CD4-positive, alpha-beta memory T cell (primary cell): ENCODE measurements at regions not wholly inside any gene's neighbourhood (a gene's known extent, or its start where the extent isn't known, plus 50 kb on each side); places are given as distances from the start of the nearest gene placed in this dataset.
A peak's percentile ranks its signal among the peaks of the same experiment; 100 is the strongest.

Experiments
- CTCF ChIA-PET: fragments of 350-600 bp; sonication (Branson Sonifier 250); formaldehyde crosslinking; loops from one replicate; lab custom pipeline; 2021; ENCODE audit warnings: inconsistent platforms; ENCODE audit not compliant: partially characterized antibody; lab: Charles Lee
- POLR2A ChIA-PET: fragments of 350-600 bp; sonication (Branson Sonifier 250); formaldehyde crosslinking; loops from one replicate; lab custom pipeline; 2021; ENCODE audit not compliant: partially characterized antibody; lab: Charles Lee
- DNase-seq, 5 donors: peaks; one replicate each; pipeline versions ENCODE4 v3.0.0 to v3.0.0-alpha.2; 2020 to 2022; ENCODE audit warnings: mixed read lengths in 1 of 5
- H3K27ac ChIP-seq: one replicate; pipeline ENCODE4 v1.7.0; 2013; ENCODE audit warnings: low read depth, low read length
- H3K27me3 ChIP-seq: 2 replicates; pipeline ENCODE4 v1.7.0; 2013; ENCODE audit warnings: mild to moderate bottlenecking, low read length, moderate library complexity; ENCODE audit not compliant: insufficient read depth
- H3K36me3 ChIP-seq: 2 replicates; pipeline ENCODE4 v1.7.0; 2013; ENCODE audit warnings: mild to moderate bottlenecking, low read length, moderate library complexity; ENCODE audit not compliant: insufficient read depth
- H3K4me1 ChIP-seq: 2 replicates; pipeline ENCODE4 v1.7.0; 2013; ENCODE audit warnings: mild to moderate bottlenecking, low read length, moderate library complexity; ENCODE audit not compliant: insufficient read depth
- H3K4me3 ChIP-seq, 2 donors: one replicate each; pipeline ENCODE4 v1.7.0; 2013; ENCODE audit warnings: low read length in 2 of 2, mild to moderate bottlenecking in 1 of 2
- H3K9me3 ChIP-seq, 2 donors: one replicate each; pipeline ENCODE4 v1.7.0; 2013; ENCODE audit warnings: low read length in 2 of 2, control low read depth in 1 of 2; ENCODE audit not compliant: control insufficient read depth in 1 of 2
- H3K27ac Mint-ChIP-seq, 7 donors: one replicate each; pipeline ENCODE4 v1.8.0; 2020 to 2021; ENCODE audit warnings: mixed read lengths in 7 of 7, mild to moderate bottlenecking in 6 of 7, inconsistent platforms in 3 of 7, moderate library complexity in 3 of 7
- H3K27me3 Mint-ChIP-seq, 2 donors: one replicate each; pipeline ENCODE4 v1.8.0; 2020 to 2021; ENCODE audit warnings: mixed read lengths in 2 of 2
- H3K36me3 Mint-ChIP-seq, 2 donors: one replicate each; pipeline ENCODE4 v1.8.0; 2020 to 2021; ENCODE audit warnings: mixed read lengths in 2 of 2, inconsistent platforms in 1 of 2, mild to moderate bottlenecking in 1 of 2
- H3K4me1 Mint-ChIP-seq, 4 donors: one replicate each; pipeline ENCODE4 v1.8.0; 2020 to 2021; ENCODE audit warnings: mixed read lengths in 4 of 4, mild to moderate bottlenecking in 1 of 4
- H3K4me3 Mint-ChIP-seq, 8 donors: one replicate each; pipeline ENCODE4 v1.8.0; 2020 to 2021; ENCODE audit warnings: mixed read lengths in 8 of 8, mild to moderate bottlenecking in 7 of 8, moderate library complexity in 6 of 8, inconsistent platforms in 3 of 8
- H3K9me3 Mint-ChIP-seq, 8 donors: one replicate each; pipeline ENCODE4 v1.8.0; 2020 to 2021; ENCODE audit warnings: mixed read lengths in 8 of 8, mild to moderate bottlenecking in 5 of 8, inconsistent platforms in 3 of 8, moderate library complexity in 1 of 8
- intact Hi-C: fragments of 100-400 bp; cut with micrococcal nuclease; formaldehyde crosslinking; loops from one replicate; pipeline ENCODE4 v1.15.1; 2023

DNA sequence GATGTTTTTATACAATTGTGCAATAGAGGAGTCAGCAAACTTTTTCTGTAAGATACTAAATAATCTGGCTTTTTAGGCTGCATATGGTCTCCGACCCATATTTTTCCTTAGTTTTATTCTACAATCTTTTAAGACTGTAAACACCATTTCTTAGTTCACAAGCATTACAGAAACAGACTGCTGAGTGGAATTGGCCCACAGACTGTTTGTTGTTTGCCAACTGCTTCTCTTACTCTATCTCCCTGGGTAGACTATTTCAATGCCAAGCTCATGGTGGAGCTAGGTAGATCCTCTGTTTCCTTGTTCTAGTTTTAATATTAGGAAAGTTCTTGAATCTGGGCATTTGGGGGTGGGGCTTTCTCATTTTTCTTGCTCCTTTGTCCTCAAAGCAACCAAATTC lies 857.6 kb downstream of the TLE1 start:
- H3K4me1 ChIP-seq, result no peaks in the 10 kb centered on the region
- Mint-ChIP-seq H3K4me3 (no peak overlapping the region), H3K9me3 (peaks cover 0 to 33% (median 16%) of the 10 kb centered on the region in 8 donors), H3K27me3 (no peaks in the 10 kb centered on the region), H3K36me3 (no peaks in the 10 kb centered on the region), H3K27ac (no peak overlapping the region), H3K4me1 (no peaks in the 10 kb centered on the region)
- no peak overlapping the region for H3K4me3 ChIP-seq
- POLR2A ChIA-PET, result no interaction called here
- no peak overlapping the region for H3K27ac ChIP-seq
- CTCF ChIA-PET, result interaction anchor here (0.7 kb wide), 1 partner anchor 1772 kb away, joined by 3 read pairs; no protein-coding TSS in a partner anchor
- H3K9me3 ChIP-seq, result peaks cover 0 to 4% of the 10 kb centered on the region in 2 donors
- no peaks in the 10 kb centered on the region for H3K36me3 ChIP-seq
- no peak for DNase-seq
- intact Hi-C loops, result no loop called here
- H3K27me3 ChIP-seq, result no peaks in the 10 kb centered on the region

DNA sequence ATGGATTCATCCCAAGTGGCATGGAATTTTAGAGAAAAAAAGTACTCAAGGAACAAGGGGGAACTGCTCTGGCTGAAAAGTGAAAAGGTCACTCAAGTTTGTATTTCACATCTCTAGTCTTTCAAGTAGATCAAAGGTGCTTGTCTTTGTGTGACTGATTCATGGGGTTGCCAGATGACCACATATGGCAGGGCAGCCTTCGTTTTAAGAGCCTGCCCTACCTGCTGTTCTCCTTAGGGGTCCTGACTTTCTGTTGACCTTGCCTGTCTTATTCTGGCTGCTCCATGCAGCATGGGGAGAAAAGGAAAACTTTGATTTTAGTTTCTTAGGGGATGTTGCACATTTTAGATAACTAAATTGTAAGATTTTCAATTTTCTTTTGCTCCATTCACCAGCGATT lies 877.7 kb downstream of the TLE1 start:
- H3K4me1 ChIP-seq, result no peaks in the 10 kb centered on the region
- Mint-ChIP-seq H3K4me3 (no peak overlapping the region), H3K9me3 (peaks cover 0 to 9% (median 3%) of the 10 kb centered on the region in 8 donors), H3K27me3 (no peaks in the 10 kb centered on the region), H3K4me1 (no peaks in the 10 kb centered on the region), H3K36me3 (no peaks in the 10 kb centered on the region), H3K27ac (no peak overlapping the region)
- peaks cover 0 to 5% of the 10 kb centered on the region in 2 donors for H3K9me3 ChIP-seq
- H3K36me3 ChIP-seq, result no peaks in the 10 kb centered on the region
- no peaks in the 10 kb centered on the region for H3K27me3 ChIP-seq
- ChIA-PET CTCF (no interaction called here), POLR2A (no interaction called here)
- H3K4me3 ChIP-seq, result no peak overlapping the region
- DNase-seq, result no peak
- intact Hi-C loops, result no loop called here
- H3K27ac ChIP-seq, result no peak overlapping the region

DNA sequence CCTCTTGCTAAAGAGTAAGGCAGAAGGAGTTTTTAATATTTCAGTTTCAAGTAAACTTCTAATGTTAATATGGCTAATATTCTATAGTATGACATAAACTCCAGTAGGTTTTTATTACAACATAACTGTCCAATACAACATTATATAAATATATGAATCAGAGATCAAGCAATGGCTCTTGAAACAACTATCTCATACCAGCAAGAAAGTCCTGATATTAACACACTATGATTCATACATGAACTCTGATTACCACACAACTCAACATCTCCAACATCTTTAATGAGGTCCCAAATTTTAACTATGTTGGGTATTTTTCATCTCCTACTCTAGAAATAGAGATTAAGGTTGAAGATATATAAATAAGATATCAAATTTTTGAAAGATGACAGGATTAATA lies 878.3 kb downstream of the TLE1 start:
- Histone ChIP-seq H3K4me1 (no peaks in the 10 kb centered on the region), H3K27ac (no peak overlapping the region), H3K27me3 (no peaks in the 10 kb centered on the region), H3K36me3 (no peaks in the 10 kb centered on the region), H3K9me3 (peaks cover 0 to 5% of the 10 kb centered on the region in 2 donors), H3K4me3 (no peak overlapping the region)
- CTCF ChIA-PET, result no interaction called here
- H3K9me3 Mint-ChIP-seq, result peaks cover 0 to 9% (median 3%) of the 10 kb centered on the region in 8 donors
- H3K4me1 Mint-ChIP-seq, result no peaks in the 10 kb centered on the region
- POLR2A ChIA-PET, result no interaction called here
- intact Hi-C loops, result no loop called here
- no peak overlapping the region for H3K27ac Mint-ChIP-seq
- H3K4me3 Mint-ChIP-seq, result no peak overlapping the region
- no peaks in the 10 kb centered on the region for H3K36me3 Mint-ChIP-seq
- no peaks in the 10 kb centered on the region for H3K27me3 Mint-ChIP-seq
- DNase-seq, result no peak

DNA sequence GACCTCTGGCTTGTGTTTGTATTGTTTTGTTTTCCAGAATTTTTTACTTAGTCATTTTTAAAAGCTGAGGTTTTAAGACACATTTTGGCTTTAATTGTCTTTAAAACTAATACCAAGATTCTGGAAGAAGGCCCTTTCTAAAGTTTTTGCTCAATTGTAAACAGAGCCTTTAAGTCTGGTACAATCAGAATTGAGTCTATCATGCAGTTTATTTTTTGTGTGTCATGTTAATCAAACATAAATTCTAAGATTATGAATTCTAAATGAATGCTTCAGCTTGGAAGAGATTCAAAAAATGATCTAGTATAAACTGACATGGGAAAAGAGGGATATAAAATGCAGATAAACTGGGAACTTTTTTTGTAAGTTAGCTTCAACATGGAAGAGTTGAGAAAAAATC lies 882.7 kb downstream of the TLE1 start:
- H3K4me3 Mint-ChIP-seq, result no peak overlapping the region
- no peaks in the 10 kb centered on the region for H3K36me3 Mint-ChIP-seq
- H3K4me3 ChIP-seq, result no peak overlapping the region
- CTCF ChIA-PET, result no interaction called here
- no peaks in the 10 kb centered on the region for H3K4me1 ChIP-seq
- H3K4me1 Mint-ChIP-seq, result no peaks in the 10 kb centered on the region
- POLR2A ChIA-PET, result no interaction called here
- peaks cover 0 to 5% of the 10 kb centered on the region in 2 donors for H3K9me3 ChIP-seq
- intact Hi-C loops, result no loop called here
- no peak overlapping the region for H3K27ac ChIP-seq
- DNase-seq, result no peak
- H3K27me3 Mint-ChIP-seq, result no peaks in the 10 kb centered on the region
- H3K27me3 ChIP-seq, result no peaks in the 10 kb centered on the region
- peaks cover 0 to 15% (median 0%) of the 10 kb centered on the region in 8 donors for H3K9me3 Mint-ChIP-seq
- H3K27ac Mint-ChIP-seq, result no peak overlapping the region
- H3K36me3 ChIP-seq, result no peaks in the 10 kb centered on the region

DNA sequence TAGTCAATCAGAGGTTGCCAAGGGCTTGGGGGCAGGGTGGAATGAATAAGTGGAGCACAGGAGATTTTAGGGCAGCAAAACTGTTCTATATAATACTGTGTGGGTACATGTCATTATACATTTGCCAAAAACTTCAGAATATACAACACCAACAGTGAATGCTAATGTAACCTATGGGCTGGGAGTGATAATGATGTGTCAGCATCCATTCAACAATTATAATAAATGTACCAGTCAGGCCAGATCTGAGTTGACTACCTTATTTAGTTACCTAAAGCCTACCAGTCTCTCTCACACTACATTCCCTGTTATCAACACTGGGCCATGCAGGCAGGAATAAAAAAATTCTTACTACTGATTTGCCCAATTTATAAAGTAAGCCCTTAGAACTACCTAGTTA lies 884.5 kb downstream of the TLE1 start:
- Histone ChIP-seq H3K4me1 (no peaks in the 10 kb centered on the region), H3K4me3 (no peak overlapping the region), H3K36me3 (no peaks in the 10 kb centered on the region), H3K9me3 (peaks cover 0 to 5% of the 10 kb centered on the region in 2 donors), H3K27ac (no peak overlapping the region), H3K27me3 (no peaks in the 10 kb centered on the region)
- CTCF ChIA-PET, result no interaction called here
- H3K9me3 Mint-ChIP-seq, result peaks cover 0 to 15% (median 5%) of the 10 kb centered on the region in 8 donors
- no peaks in the 10 kb centered on the region for H3K4me1 Mint-ChIP-seq
- POLR2A ChIA-PET, result no interaction called here
- H3K4me3 Mint-ChIP-seq, result no peak overlapping the region
- DNase-seq, result no peak
- no peak overlapping the region for H3K27ac Mint-ChIP-seq
- no peaks in the 10 kb centered on the region for H3K27me3 Mint-ChIP-seq
- intact Hi-C loops, result no loop called here
- no peaks in the 10 kb centered on the region for H3K36me3 Mint-ChIP-seq

DNA sequence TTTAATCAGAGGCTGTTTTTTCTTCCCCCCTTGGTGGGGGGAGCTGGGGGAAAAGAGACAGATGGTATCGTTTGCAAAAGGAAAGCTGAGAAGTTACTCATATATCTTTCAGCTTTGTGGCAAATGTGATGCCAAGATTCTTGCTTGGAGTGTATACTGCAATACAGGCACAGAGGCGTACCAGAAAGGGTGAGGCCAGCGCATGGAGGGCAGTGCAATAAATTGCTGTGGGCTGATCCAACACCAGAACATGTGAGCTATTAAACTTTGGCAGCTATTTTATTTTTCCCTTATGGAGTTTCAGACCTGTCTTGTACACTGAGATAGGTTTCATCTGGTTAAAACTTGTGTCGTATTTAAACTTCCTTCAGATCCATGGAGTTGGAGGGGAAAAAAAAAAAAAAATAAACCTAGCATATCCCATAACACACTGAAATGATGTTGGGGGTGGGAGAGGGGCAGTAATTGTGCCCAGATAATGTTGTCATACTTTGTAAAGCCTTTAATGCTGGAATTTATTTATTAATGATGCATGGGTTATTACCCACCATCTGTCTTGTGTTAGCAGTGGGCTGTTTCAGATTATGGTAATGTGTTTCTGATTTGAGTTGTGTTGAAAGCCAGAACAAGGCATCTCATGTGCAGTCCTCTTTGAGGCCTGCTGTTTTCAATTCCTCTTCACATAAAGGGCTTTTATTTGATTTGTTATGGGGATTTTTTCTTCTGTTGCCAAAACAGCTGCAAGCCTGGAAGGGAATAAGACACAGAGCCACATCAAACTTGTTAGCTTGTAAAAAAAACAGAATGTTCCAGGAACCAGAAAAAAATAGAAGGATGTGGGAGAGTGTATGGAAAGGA lies 891.3 kb downstream of the TLE1 start:
- Mint-ChIP-seq H3K27ac (no peak overlapping the region), H3K9me3 (peaks cover 0 to 12% (median 5%) of the 10 kb centered on the region in 8 donors), H3K4me1 (no peaks in the 10 kb centered on the region), H3K27me3 (no peaks in the 10 kb centered on the region), H3K36me3 (no peaks in the 10 kb centered on the region), H3K4me3 (peak overlapping the region in 1 of 8 donors; percentile 24)
- Histone ChIP-seq H3K36me3 (no peaks in the 10 kb centered on the region), H3K4me1 (no peaks in the 10 kb centered on the region), H3K27me3 (no peaks in the 10 kb centered on the region), H3K9me3 (no peaks in the 10 kb centered on the region), H3K4me3 (no peak overlapping the region), H3K27ac (no peak overlapping the region)
- intact Hi-C loops, result no loop called here
- ChIA-PET POLR2A (no interaction called here), CTCF (no interaction called here)
- no peak for DNase-seq

DNA sequence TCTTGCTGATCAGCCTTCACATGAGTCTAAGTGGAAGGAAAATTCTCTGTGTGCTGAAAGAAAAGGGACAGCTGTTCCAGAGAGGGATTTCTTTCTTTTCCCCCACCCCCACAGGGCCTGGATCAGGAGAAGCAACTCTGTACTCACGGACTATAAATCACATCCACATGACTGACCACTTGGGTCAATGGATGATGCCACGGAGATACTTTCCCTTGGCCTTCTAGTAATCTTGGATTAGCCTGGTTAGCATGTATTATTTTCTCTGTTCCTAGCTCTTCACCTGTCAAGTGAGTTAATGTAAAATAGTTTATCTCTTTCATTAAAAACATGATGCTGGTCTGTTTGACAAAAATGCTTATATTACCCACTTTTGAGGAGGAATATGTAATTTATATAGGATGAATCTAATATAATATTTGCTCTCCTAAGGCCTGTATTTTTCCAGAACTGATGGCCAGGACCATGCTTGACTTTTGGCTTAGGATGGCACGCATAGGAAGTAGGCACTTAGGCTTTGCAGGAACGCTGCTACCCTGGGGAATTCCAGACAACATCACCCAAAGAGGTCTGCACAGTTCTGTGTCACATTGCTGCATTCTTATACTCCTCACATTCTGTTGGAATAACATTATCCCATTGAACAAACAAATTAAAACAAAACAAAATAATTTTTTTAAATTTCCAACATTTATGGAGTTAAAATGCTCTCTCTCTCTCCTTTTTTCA lies 892.1 kb downstream of the TLE1 start:
- Histone ChIP-seq H3K36me3 (no peaks in the 10 kb centered on the region), H3K27me3 (no peaks in the 10 kb centered on the region), H3K27ac (no peak overlapping the region), H3K4me1 (no peaks in the 10 kb centered on the region), H3K4me3 (no peak overlapping the region), H3K9me3 (no peaks in the 10 kb centered on the region)
- no peak overlapping the region for H3K4me3 Mint-ChIP-seq
- H3K9me3 Mint-ChIP-seq, result peaks cover 0 to 12% (median 5%) of the 10 kb centered on the region in 8 donors
- no peaks in the 10 kb centered on the region for H3K27me3 Mint-ChIP-seq
- no peaks in the 10 kb centered on the region for H3K4me1 Mint-ChIP-seq
- H3K27ac Mint-ChIP-seq, result no peak overlapping the region
- no peaks in the 10 kb centered on the region for H3K36me3 Mint-ChIP-seq
- CTCF ChIA-PET, result no interaction called here
- DNase-seq, result no peak
- intact Hi-C loops, result no loop called here
- POLR2A ChIA-PET, result no interaction called here
